Karpas-422 (cell line): ENCODE measurements at regions not wholly inside any gene's neighbourhood (a gene's known extent, or its start where the extent isn't known, plus 50 kb on each side); places are given as distances from the start of the nearest gene placed in this dataset.

ENCODE experiments used
- DNase-seq: peaks from one replicate; pipeline ENCODE4 v3.0.0-alpha.2; 2015
- H2AFZ ChIP-seq: fragments of 200-600 bp; sonication (generic); 2 replicates; pipeline ENCODE4 v1.6.1; 2014; ENCODE audit warnings: antibody characterized with exemption, low read length, mixed read lengths
- H3K27ac ChIP-seq: fragments of 200-600 bp; sonication (generic); 2 replicates; pipeline ENCODE4 v1.5.1; 2014; ENCODE audit warnings: mild to moderate bottlenecking, low read length, moderate library complexity
- H3K27me3 ChIP-seq: fragments of 200-600 bp; sonication (generic); 2 replicates; pipeline ENCODE4 v1.6.1; 2014; ENCODE audit warnings: low read length, mixed read lengths
- H3K36me3 ChIP-seq: fragments of 200-600 bp; sonication (generic); 2 replicates; pipeline ENCODE4 v1.6.1; 2014; ENCODE audit warnings: low read length, mixed read lengths; ENCODE audit not compliant: insufficient read depth
- H3K4me1 ChIP-seq: fragments of 200-600 bp; sonication (generic); 2 replicates; pipeline ENCODE4 v1.6.1; 2014; ENCODE audit warnings: mild to moderate bottlenecking, low read length, mixed read lengths
- H3K4me2 ChIP-seq: fragments of 200-600 bp; sonication (generic); 2 replicates; pipeline ENCODE4 v1.6.1; 2014; ENCODE audit warnings: low read length, low read depth, mild to moderate bottlenecking; ENCODE audit not compliant: poor library complexity, severe bottlenecking
- H3K4me3 ChIP-seq: fragments of 200-600 bp; sonication (generic); 2 replicates; pipeline ENCODE4 v1.5.1; 2014; ENCODE audit warnings: mild to moderate bottlenecking, antibody characterized with exemption, low read length, mixed read lengths
- H3K79me2 ChIP-seq: fragments of 200-600 bp; sonication (generic); 2 replicates; pipeline ENCODE4 v1.6.1; 2014; ENCODE audit warnings: mild to moderate bottlenecking, low read length, mixed read lengths
- H3K9ac ChIP-seq: fragments of 200-600 bp; sonication (generic); 2 replicates; pipeline ENCODE4 v1.6.0; 2014; ENCODE audit warnings: low read length
- H3K9me2 ChIP-seq: fragments of 200-600 bp; sonication (generic), shearing (Covaris generic); replicated peaks from 2 replicates; pipeline ENCODE4 v1.6.0; 2014; ENCODE audit warnings: mild to moderate bottlenecking, low read length, moderate library complexity; ENCODE audit not compliant: insufficient read depth
- H3K9me3 ChIP-seq: fragments of 300-700, 200-600 bp; sonication (generic); 2 replicates; pipeline ENCODE4 v1.6.1; 2014; ENCODE audit warnings: low read length, mixed read lengths
- H4K20me1 ChIP-seq: fragments of 200-600 bp; sonication (generic); 2 replicates; pipeline ENCODE4 v1.6.1; 2014; ENCODE audit warnings: mild to moderate bottlenecking, antibody characterized with exemption, low read length, low read depth; ENCODE audit not compliant: insufficient read depth

DNA sequence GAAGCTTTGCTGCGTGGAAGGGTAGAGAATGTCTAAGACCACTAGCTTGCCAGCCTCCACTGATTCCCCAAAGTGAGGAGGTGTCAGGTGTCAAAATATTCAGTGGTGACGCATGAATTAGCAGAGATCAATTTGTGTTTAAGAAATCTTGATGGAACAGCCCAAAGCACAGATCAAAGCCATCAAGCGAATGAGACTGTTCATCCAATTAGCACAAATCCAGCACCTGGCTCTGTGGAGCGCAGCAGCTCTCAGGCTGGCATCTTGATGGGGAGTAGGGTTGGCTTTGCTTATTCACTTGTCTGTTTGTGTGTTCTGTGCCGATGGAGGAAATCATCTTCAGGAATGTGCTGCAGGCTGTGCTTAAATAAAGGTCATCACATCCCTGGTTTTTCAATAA, 456.8 kb upstream of the CCL2 start:
- Histone ChIP-seq H4K20me1 (no peaks in the 10 kb centered on the region), H3K4me1 (no peaks in the 10 kb centered on the region), H3K36me3 (no peaks in the 10 kb centered on the region), H3K27ac (no peak overlapping the region), H3K9me2 (no peaks in the 10 kb centered on the region), H2AFZ (no peak overlapping the region), H3K4me2 (no peak overlapping the region), H3K9ac (no peak overlapping the region), H3K4me3 (no peak overlapping the region), H3K9me3 (no peaks in the 10 kb centered on the region), H3K79me2 (no peaks in the 10 kb centered on the region), H3K27me3 (no peaks in the 10 kb centered on the region)
- DNase-seq = no peak

DNA sequence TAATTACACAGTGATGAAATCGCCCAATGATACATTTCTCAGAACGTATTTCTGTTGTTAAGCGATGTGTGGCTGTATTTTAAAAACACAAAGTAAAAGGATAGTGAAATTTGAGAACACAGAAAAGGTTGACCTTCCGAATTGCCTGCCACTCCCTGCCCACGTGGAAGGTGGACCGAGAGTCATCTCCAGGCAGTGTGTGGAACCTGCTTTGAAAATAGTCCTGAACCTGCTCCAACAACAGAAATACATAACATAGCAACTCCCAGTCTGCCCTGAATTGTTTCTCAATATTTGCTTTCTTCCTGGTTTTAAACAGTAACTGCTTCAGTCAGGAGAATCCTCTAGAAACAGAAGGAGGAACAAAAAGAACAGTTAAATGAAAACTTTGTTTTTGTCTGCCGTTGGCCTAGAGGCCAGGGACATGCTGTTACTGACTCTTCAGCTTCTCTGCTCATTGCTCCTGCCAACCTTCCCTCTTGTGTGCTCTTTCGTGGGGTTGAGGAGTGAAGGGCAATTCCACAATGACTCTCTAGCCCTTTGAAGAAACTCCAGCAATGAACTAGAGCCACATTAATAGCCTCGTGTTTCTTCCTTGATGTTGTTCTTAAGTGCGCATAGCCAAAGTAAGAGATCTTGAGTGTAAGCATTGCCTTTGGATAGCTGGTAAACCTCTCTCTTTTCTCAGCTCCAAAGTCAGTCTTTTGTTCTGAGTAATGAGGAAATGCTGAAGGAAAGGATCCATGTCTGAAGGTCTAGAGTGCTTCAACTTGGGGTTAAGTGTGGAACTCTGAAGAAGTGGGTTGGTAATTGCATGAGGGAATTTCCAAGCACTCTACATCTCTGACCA, 452.5 kb upstream of the CCL2 start:
- Histone ChIP-seq H3K4me2 (no peak overlapping the region), H2AFZ (no peak overlapping the region), H3K9me3 (no peaks in the 10 kb centered on the region), H3K9me2 (no peaks in the 10 kb centered on the region), H4K20me1 (no peaks in the 10 kb centered on the region), H3K4me3 (no peak overlapping the region), H3K4me1 (no peaks in the 10 kb centered on the region), H3K79me2 (no peaks in the 10 kb centered on the region), H3K36me3 (no peaks in the 10 kb centered on the region), H3K27ac (no peak overlapping the region), H3K9ac (no peak overlapping the region), H3K27me3 (no peaks in the 10 kb centered on the region)
- no peak for DNase-seq

DNA sequence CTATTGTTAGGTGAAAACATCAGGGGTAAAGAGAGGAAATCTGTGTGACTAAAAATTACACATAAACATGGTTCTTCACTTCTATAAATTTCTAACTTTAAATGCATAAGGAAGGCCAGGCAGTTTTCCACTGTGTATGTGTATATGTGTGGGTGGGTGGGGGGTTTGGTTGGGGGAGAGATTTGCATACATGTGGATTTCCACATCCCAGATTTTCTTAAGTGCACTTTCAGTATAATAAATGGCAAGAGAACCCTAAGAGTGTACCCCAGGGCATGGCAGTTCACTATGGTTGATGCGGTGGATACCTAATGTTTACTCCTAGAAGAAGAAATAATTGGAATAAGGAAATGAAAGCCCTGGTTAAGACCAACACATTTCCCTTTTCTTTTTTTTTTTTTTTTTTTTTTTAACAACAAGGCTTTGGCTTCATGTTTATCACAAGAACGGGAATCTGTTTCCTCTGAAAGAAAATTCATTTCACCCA, 451.8 kb upstream of the CCL2 start:
- H3K4me1 ChIP-seq = no peaks in the 10 kb centered on the region
- H3K9me3 ChIP-seq = no peaks in the 10 kb centered on the region
- DNase-seq = no peak
- H3K27ac ChIP-seq = no peak overlapping the region
- no peak overlapping the region for H2AFZ ChIP-seq
- no peaks in the 10 kb centered on the region for H3K36me3 ChIP-seq
- no peaks in the 10 kb centered on the region for H3K27me3 ChIP-seq
- H4K20me1 ChIP-seq = no peaks in the 10 kb centered on the region
- H3K79me2 ChIP-seq = no peaks in the 10 kb centered on the region
- H3K9ac ChIP-seq = no peak overlapping the region
- no peak overlapping the region for H3K4me2 ChIP-seq
- no peaks in the 10 kb centered on the region for H3K9me2 ChIP-seq
- H3K4me3 ChIP-seq = no peak overlapping the region

DNA sequence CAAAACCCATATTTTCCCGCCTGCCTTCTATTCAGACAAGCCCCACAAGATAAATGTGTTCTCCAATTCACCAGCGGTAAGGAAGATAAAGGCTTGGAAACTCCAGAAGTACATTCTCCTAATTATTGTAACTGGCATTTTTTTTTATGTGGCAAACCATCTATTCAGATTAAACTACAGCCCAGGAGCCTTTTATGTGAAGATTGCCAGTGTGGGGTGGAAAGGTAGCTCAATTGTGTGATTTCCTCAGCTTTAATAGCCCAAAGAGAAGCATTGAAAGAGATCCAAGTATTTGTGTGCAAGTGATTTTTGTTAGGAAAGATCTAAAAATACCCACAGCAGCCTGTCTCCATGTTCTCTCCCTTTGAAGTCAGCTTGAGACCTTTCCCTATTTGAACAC, 451.4 kb upstream of the CCL2 start:
- H2AFZ ChIP-seq = no peak overlapping the region
- H3K27ac ChIP-seq = no peak overlapping the region
- no peaks in the 10 kb centered on the region for H3K36me3 ChIP-seq
- H3K9me2 ChIP-seq = no peaks in the 10 kb centered on the region
- no peaks in the 10 kb centered on the region for H3K27me3 ChIP-seq
- H3K4me1 ChIP-seq = no peaks in the 10 kb centered on the region
- no peaks in the 10 kb centered on the region for H3K9me3 ChIP-seq
- no peak overlapping the region for H3K9ac ChIP-seq
- no peaks in the 10 kb centered on the region for H4K20me1 ChIP-seq
- H3K4me3 ChIP-seq = no peak overlapping the region
- H3K79me2 ChIP-seq = no peaks in the 10 kb centered on the region
- no peak overlapping the region for H3K4me2 ChIP-seq
- DNase-seq = no peak

DNA sequence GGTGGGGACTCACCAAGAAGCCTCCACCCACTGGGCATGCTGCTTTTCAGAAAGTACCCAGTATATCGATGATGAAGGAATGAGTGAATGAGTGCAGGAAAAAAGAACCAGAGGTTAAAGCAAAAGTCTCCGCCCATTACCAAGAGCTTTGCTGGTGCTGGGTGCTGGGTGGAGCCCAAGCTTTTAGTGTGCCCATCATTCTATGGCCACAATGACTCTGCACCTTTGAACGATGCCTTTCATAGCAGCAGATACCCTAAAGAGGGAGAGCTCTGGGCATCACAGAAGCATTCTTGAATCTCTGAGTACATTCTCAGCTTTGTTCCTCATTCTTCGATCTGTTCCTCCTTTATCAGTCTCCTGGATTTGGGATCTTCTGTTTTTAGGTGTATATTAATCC, 450.7 kb upstream of the CCL2 start:
- Histone ChIP-seq H3K27me3 (no peaks in the 10 kb centered on the region), H3K4me3 (no peak overlapping the region), H3K9me3 (no peaks in the 10 kb centered on the region), H3K4me2 (no peak overlapping the region), H3K9me2 (no peaks in the 10 kb centered on the region), H3K4me1 (no peaks in the 10 kb centered on the region), H4K20me1 (no peaks in the 10 kb centered on the region), H3K27ac (no peak overlapping the region), H3K36me3 (no peaks in the 10 kb centered on the region), H2AFZ (no peak overlapping the region), H3K79me2 (no peaks in the 10 kb centered on the region), H3K9ac (no peak overlapping the region)
- DNase-seq = no peak

DNA sequence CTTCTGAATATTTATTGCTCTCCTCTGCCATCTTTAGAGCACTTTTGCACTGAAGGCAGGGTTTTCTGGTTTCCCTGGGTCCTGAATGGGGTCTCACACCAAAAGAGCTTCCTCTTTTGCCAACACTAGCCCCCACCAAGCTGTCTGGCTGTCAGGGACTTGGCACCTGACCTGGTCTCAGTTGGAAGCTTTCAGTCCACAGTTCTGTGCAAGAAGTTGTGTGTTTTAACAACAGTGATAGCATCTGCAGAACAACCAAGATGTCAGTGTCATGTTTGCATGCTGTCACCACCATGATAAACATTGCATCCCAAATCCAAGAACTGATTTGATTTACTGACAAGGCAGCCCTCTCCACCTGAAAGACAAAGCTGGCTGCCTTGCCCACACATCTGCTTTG, 448.5 kb upstream of the CCL2 start:
- H4K20me1 ChIP-seq = no peaks in the 10 kb centered on the region
- no peaks in the 10 kb centered on the region for H3K4me1 ChIP-seq
- no peaks in the 10 kb centered on the region for H3K9me3 ChIP-seq
- H3K4me3 ChIP-seq = no peak overlapping the region
- no peak overlapping the region for H3K27ac ChIP-seq
- no peaks in the 10 kb centered on the region for H3K79me2 ChIP-seq
- DNase-seq = no peak
- H3K36me3 ChIP-seq = no peaks in the 10 kb centered on the region
- no peak overlapping the region for H3K9ac ChIP-seq
- no peaks in the 10 kb centered on the region for H3K9me2 ChIP-seq
- no peak overlapping the region for H3K4me2 ChIP-seq
- H3K27me3 ChIP-seq = no peaks in the 10 kb centered on the region
- H2AFZ ChIP-seq = no peak overlapping the region

DNA sequence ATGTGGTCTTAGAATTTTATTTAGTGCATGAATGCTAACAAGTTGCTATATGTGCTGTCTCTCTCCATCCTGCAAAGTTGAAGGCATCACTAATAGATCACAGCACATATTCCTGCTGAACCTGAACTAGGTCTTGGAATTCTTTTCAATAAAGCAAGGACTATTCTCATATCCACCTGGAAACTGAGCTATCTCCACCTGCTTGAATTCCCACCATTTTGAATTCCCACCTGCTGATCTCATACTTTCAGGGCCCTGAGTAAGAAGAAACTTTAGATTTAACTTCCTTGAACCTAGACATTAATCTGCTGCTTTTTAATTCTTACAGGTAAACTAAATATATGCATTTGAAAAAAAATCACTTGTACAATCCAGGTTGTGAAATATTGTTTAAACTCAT, 445.3 kb upstream of the CCL2 start:
- Histone ChIP-seq H3K4me1 (no peaks in the 10 kb centered on the region), H3K9me3 (no peaks in the 10 kb centered on the region), H4K20me1 (no peaks in the 10 kb centered on the region), H3K4me2 (no peak overlapping the region), H3K9ac (no peak overlapping the region), H2AFZ (no peak overlapping the region), H3K27me3 (no peaks in the 10 kb centered on the region), H3K79me2 (no peaks in the 10 kb centered on the region), H3K27ac (no peak overlapping the region), H3K9me2 (no peaks in the 10 kb centered on the region), H3K4me3 (no peak overlapping the region), H3K36me3 (no peaks in the 10 kb centered on the region)
- no peak for DNase-seq

DNA sequence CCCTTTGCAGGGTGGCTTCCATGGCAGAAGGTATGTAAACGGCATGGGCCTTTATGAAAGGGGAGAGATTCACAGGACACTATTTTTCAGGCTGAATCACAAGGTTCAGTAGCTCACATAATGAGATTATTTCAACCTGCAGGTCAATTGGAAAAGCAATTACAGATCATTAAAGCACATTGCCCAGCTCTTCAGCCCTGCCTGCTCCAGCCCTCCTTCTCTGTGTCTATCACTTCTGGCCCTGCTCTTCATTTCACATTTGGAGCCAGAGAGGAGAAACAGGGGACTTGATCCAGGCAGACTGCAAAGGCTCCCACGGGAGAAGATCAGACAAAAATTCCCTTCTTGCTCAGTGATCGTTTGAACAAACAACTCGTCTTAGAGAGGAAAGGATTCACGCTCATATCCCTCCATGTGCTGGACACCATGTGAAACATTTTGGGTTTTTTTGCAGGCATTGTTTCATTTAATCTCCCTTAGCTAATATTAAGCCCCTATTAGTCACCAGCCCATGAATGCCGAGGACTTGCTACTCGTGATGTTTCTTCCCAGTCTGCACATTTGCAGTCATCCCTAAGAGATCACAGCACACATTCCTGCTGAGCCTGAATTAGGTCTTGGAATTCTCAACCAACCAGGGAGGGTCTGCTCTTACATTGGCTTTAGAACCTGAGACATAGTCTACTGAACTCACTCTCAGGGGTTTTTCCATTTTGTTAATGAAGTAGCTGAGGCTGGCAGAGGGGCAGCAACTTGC, 443.9 kb upstream of the CCL2 start:
- no peaks in the 10 kb centered on the region for H3K9me2 ChIP-seq
- DNase-seq = no peak
- no peaks in the 10 kb centered on the region for H3K36me3 ChIP-seq
- H3K27me3 ChIP-seq = no peaks in the 10 kb centered on the region
- no peak overlapping the region for H2AFZ ChIP-seq
- no peak overlapping the region for H3K27ac ChIP-seq
- no peak overlapping the region for H3K4me3 ChIP-seq
- no peaks in the 10 kb centered on the region for H3K9me3 ChIP-seq
- H3K4me1 ChIP-seq = no peaks in the 10 kb centered on the region
- H3K9ac ChIP-seq = no peak overlapping the region
- H3K4me2 ChIP-seq = no peak overlapping the region
- H4K20me1 ChIP-seq = no peaks in the 10 kb centered on the region
- no peaks in the 10 kb centered on the region for H3K79me2 ChIP-seq
